H9 (cell line): ENCODE measurements at regions not wholly inside any gene's neighbourhood (a gene's known extent, or its start where the extent isn't known, plus 50 kb on each side); places are given as distances from the start of the nearest gene placed in this dataset.

Experiments used
- DNase-seq: peaks from one replicate; pipeline ENCODE4 v3.0.0-alpha.2; 2017
- H2AFZ ChIP-seq: one replicate; pipeline ENCODE4 v1.6.1; 2013; ENCODE audit warnings: mild to moderate bottlenecking, low read length, control low read depth, moderate library complexity
- H2AK5ac ChIP-seq: 2 replicates; pipeline ENCODE4 v1.6.1; 2013; ENCODE audit warnings: low read length, control low read depth, mixed read lengths; ENCODE audit not compliant: insufficient read length
- H2BK120ac ChIP-seq: one replicate; pipeline ENCODE4 v1.6.1; 2013; ENCODE audit warnings: low read depth, mild to moderate bottlenecking, low read length, control low read depth, inconsistent platforms; ENCODE audit not compliant: poor library complexity, severe bottlenecking
- H2BK12ac ChIP-seq: 2 replicates; pipeline ENCODE4 v1.6.1; 2013; ENCODE audit warnings: low read length, control low read depth, mixed read lengths, low read depth; ENCODE audit not compliant: insufficient read length
- H2BK15ac ChIP-seq: 2 replicates; pipeline ENCODE4 v1.6.1; 2013; ENCODE audit warnings: low read depth, low read length, control low read depth
- H2BK20ac ChIP-seq: one replicate; pipeline ENCODE4 v1.6.1; 2013; ENCODE audit warnings: low read depth, mild to moderate bottlenecking, low read length, control low read depth, inconsistent platforms; ENCODE audit not compliant: poor library complexity, severe bottlenecking
- H2BK5ac ChIP-seq: 2 replicates; pipeline ENCODE4 v1.6.1; 2013; ENCODE audit warnings: low read length, control low read depth, mixed read lengths; ENCODE audit not compliant: insufficient read length
- H3K14ac ChIP-seq: 2 replicates; pipeline ENCODE4 v1.6.1; 2013; ENCODE audit warnings: low read length, control low read depth; ENCODE audit not compliant: insufficient read depth
- H3K18ac ChIP-seq: 2 replicates; pipeline ENCODE4 v1.6.1; 2013; ENCODE audit warnings: low read depth, mild to moderate bottlenecking, mixed read lengths, low read length, control low read depth; ENCODE audit not compliant: insufficient read length
- H3K23ac ChIP-seq: 2 replicates; pipeline ENCODE4 v1.6.1; 2013; ENCODE audit warnings: low read length, control low read depth, mixed read lengths, low read depth; ENCODE audit not compliant: insufficient read length
- H3K23me2 ChIP-seq: 2 replicates; pipeline ENCODE4 v1.6.1; 2013; ENCODE audit warnings: low read depth, mild to moderate bottlenecking, mixed read lengths, low read length, control low read depth; ENCODE audit not compliant: insufficient read length, poor library complexity, severe bottlenecking
- H3K27ac ChIP-seq: 2 replicates; pipeline ENCODE4 v1.5.1; 2013; ENCODE audit warnings: low read length, control low read depth, mixed read lengths, low read depth; ENCODE audit not compliant: insufficient read length
- H3K27me3 ChIP-seq: 2 replicates; pipeline ENCODE4 v1.6.1; 2013; ENCODE audit warnings: low read length, control low read depth, inconsistent platforms; ENCODE audit not compliant: insufficient read depth
- H3K4ac ChIP-seq: 2 replicates; pipeline ENCODE4 v1.6.1; 2013; ENCODE audit warnings: low read depth, mild to moderate bottlenecking, control low read depth, inconsistent platforms, low read length, moderate library complexity
- H3K4me1 ChIP-seq: 2 replicates; pipeline ENCODE4 v1.6.1; 2013; ENCODE audit warnings: low read length, control low read depth, inconsistent platforms; ENCODE audit not compliant: insufficient read depth
- H3K4me2 ChIP-seq: 2 replicates; pipeline ENCODE4 v1.6.1; 2013; ENCODE audit warnings: low read length, control low read depth, mixed read lengths; ENCODE audit not compliant: insufficient read length, insufficient read depth
- H3K56ac ChIP-seq: 2 replicates; pipeline ENCODE4 v1.6.1; 2013; ENCODE audit warnings: low read depth, mild to moderate bottlenecking, mixed read lengths, low read length, control low read depth; ENCODE audit not compliant: insufficient read length
- H3K79me1 ChIP-seq: 2 replicates; pipeline ENCODE4 v1.6.1; 2013; ENCODE audit warnings: low read depth, mild to moderate bottlenecking, moderate library complexity, low read length, control low read depth, inconsistent platforms; ENCODE audit not compliant: insufficient read depth, poor library complexity, severe bottlenecking
- H3K79me2 ChIP-seq: 2 replicates; pipeline ENCODE4 v1.6.1; 2013; ENCODE audit warnings: low read length, control low read depth, inconsistent platforms; ENCODE audit not compliant: insufficient read depth
- H3K9ac ChIP-seq: 2 replicates; pipeline ENCODE4 v1.6.1; 2013; ENCODE audit warnings: low read length, control low read depth, mixed read lengths; ENCODE audit not compliant: insufficient read length; ENCODE audit errors: extremely low read depth
- H3K9me3 ChIP-seq: one replicate; pipeline ENCODE4 v1.6.1; 2013; ENCODE audit warnings: low read depth, low read length, inconsistent platforms; ENCODE audit not compliant: control insufficient read depth
- H3T11ph ChIP-seq: one replicate; pipeline ENCODE4 v1.6.1; 2013; ENCODE audit warnings: mild to moderate bottlenecking, low read length, control low read depth, inconsistent platforms
- H4K20me1 ChIP-seq: one replicate; pipeline ENCODE4 v1.6.1; 2013; ENCODE audit not compliant: control insufficient read depth, insufficient read length, insufficient read depth
- H4K5ac ChIP-seq: 2 replicates; pipeline ENCODE4 v1.6.1; 2013; ENCODE audit warnings: low read depth, mild to moderate bottlenecking, mixed read lengths, low read length, control low read depth; ENCODE audit not compliant: insufficient read length
- H4K8ac ChIP-seq: replicated peaks from 2 replicates; pipeline ENCODE4 v1.6.1; 2013; ENCODE audit warnings: low read length, control low read depth, mixed read lengths, low read depth; ENCODE audit not compliant: insufficient read length
- H4K91ac ChIP-seq: 2 replicates; pipeline ENCODE4 v1.6.1; 2013; ENCODE audit warnings: low read depth, mild to moderate bottlenecking, moderate library complexity, mixed read lengths, low read length, control low read depth; ENCODE audit not compliant: insufficient read length
- H3K27ac Mint-ChIP-seq, 3 experiments: 2 replicates in 2 of 3; 3 replicates in 1 of 3; pipeline ENCODE4 v1.8.0; 2020 to 2021; ENCODE audit warnings: mixed read lengths in 3 of 3, mild to moderate bottlenecking in 1 of 3, moderate library complexity in 1 of 3
- H3K27me3 Mint-ChIP-seq: 2 replicates; pipeline ENCODE4 v1.8.0; 2021; ENCODE audit warnings: low read depth, mild to moderate bottlenecking, moderate library complexity, mixed read lengths
- H3K36me3 Mint-ChIP-seq, 3 experiments: 2 replicates in 2 of 3; 3 replicates in 1 of 3; pipeline ENCODE4 v1.8.0; 2020 to 2021; ENCODE audit warnings: low read depth in 3 of 3, mixed read lengths in 3 of 3; ENCODE audit not compliant: insufficient read depth in 1 of 3
- H3K4me1 Mint-ChIP-seq, 2 experiments: 2 replicates each; pipeline ENCODE4 v1.8.0; 2020; ENCODE audit warnings: mixed read lengths in 2 of 2
- H3K4me3 Mint-ChIP-seq, 2 experiments: 2 replicates in 1 of 2; 3 replicates in 1 of 2; pipeline ENCODE4 v1.8.0; 2020 to 2021; ENCODE audit warnings: mild to moderate bottlenecking in 2 of 2, mixed read lengths in 2 of 2, moderate library complexity in 1 of 2
- H3K9me3 Mint-ChIP-seq, 2 experiments: 2 replicates in 1 of 2; 3 replicates in 1 of 2; pipeline ENCODE4 v1.8.0; 2020; ENCODE audit warnings: mild to moderate bottlenecking in 2 of 2, mixed read lengths in 2 of 2, moderate library complexity in 1 of 2
- WGBS: extraction: QIAGEN DNeasy Blood & Tissue Kit; methylation state at CpG from one replicate; pipeline ENCODE4 v1.1.7; 2013; ENCODE audit warnings: missing lambda C conversion rate, low lambda C conversion rate, mixed read lengths; ENCODE audit not compliant: insufficient read length; ENCODE audit errors: extremely low coverage; 5-methylcytosine and 5-hydroxymethylcytosine counted together
- TF ChIP-seq, protein P1 (sequence below): fragments of 200-600 bp; sonication (generic); conservative IDR thresholded peaks from 3 replicates; pipeline ENCODE4 v1.8.0; 2021; ENCODE audit warnings: antibody characterized with exemption, mild to moderate bottlenecking

- Histone ChIP-seq H3T11ph (no peak overlapping the region), H4K91ac (no peak overlapping the region), H3K9ac (no peak overlapping the region), H3K79me1 (no peaks in the 10 kb centered on the region), H2BK5ac (no peak overlapping the region), H3K27ac (no peak overlapping the region), H2BK12ac (no peak overlapping the region), H2BK120ac (no peak overlapping the region), H3K4ac (no peak overlapping the region), H4K8ac (no peak overlapping the region), H3K14ac (no peak overlapping the region), H2AFZ (no peak overlapping the region), H4K5ac (no peak overlapping the region), H2AK5ac (no peak overlapping the region), H3K23me2 (no peaks in the 10 kb centered on the region), H3K18ac (no peak overlapping the region), H4K20me1 (no peaks in the 10 kb centered on the region), H3K4me2 (no peak overlapping the region), H2BK20ac (no peak overlapping the region), H3K27me3 (no peaks in the 10 kb centered on the region), H3K23ac (no peak overlapping the region), H3K56ac (no peak overlapping the region), H3K9me3 (no peaks in the 10 kb centered on the region), H2BK15ac (no peak overlapping the region), H3K79me2 (no peaks in the 10 kb centered on the region), H3K4me1 (no peaks in the 10 kb centered on the region)
- H3K27me3 Mint-ChIP-seq, result peaks cover 19% of the 10 kb centered on the region
- no CpG with 5 or more reads among the region's 5 CpGs for WGBS
- no peak overlapping the region for H3K27ac Mint-ChIP-seq
- no peak for DNase-seq
- TF ChIP-seq, protein P1, sequence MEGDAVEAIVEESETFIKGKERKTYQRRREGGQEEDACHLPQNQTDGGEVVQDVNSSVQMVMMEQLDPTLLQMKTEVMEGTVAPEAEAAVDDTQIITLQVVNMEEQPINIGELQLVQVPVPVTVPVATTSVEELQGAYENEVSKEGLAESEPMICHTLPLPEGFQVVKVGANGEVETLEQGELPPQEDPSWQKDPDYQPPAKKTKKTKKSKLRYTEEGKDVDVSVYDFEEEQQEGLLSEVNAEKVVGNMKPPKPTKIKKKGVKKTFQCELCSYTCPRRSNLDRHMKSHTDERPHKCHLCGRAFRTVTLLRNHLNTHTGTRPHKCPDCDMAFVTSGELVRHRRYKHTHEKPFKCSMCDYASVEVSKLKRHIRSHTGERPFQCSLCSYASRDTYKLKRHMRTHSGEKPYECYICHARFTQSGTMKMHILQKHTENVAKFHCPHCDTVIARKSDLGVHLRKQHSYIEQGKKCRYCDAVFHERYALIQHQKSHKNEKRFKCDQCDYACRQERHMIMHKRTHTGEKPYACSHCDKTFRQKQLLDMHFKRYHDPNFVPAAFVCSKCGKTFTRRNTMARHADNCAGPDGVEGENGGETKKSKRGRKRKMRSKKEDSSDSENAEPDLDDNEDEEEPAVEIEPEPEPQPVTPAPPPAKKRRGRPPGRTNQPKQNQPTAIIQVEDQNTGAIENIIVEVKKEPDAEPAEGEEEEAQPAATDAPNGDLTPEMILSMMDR, result no peak
- H3K36me3 Mint-ChIP-seq, result no peaks in the 10 kb centered on the region; a peak in 3 of 7 replicates
- H3K4me1 Mint-ChIP-seq, result no peaks in the 10 kb centered on the region
- peaks cover 13 to 18% of the 10 kb centered on the region in 2 experiments; a peak in 4 of 5 replicates for H3K9me3 Mint-ChIP-seq
- H3K4me3 Mint-ChIP-seq, result no peak overlapping the region
Observed at GRCh38 chr20:23224806-23225205, 125.8 kb upstream of the NXT1 start.
